ENCODE measurements at regions not wholly inside any gene's neighbourhood (a gene's known extent, or its start where the extent isn't known, plus 50 kb on each side); places are given as distances from the start of the nearest gene placed in this dataset.

- intact Hi-C loops (cut with DNase I; ENCODE audit: low total_unique reads) = no loop called here
- no peaks in the 10 kb centered on the region for H3K36me3 ChIP-seq
- H3K27ac ChIP-seq = no peak overlapping the region
- H3K4me1 ChIP-seq = no peaks in the 10 kb centered on the region
- WGBS, 5 donors = 87 to 94% (median 90%) methylated on average over 9 of the region's 9 CpGs
- H3K9me3 ChIP-seq = peaks cover 0 to 42% (median 17%) of the 10 kb centered on the region in 8 donors
- H3K4me3 ChIP-seq = no peak overlapping the region
- DNase-seq = no peak
- no peak for TF ChIP-seq POLR2A (IDR thresholded peaks at IDR 0.05)
- no peak for TF ChIP-seq POLR2AphosphoS5 (IDR thresholded peaks at IDR 0.05)
- no peak for TF ChIP-seq CTCF (IDR thresholded peaks at IDR 0.05 in 8 of 11, conservative IDR thresholded peaks at IDR 0.05 in 3 of 11)
- H3K27me3 ChIP-seq (replicated peaks in 1 of 7) = no peaks in the 10 kb centered on the region
Measured at GRCh38 chr4:43410636-43411035, 518.1 kb downstream of the GRXCR1 start.

- no peak for DNase-seq
- TF ChIP-seq POLR2A (IDR thresholded peaks at IDR 0.05) (no peak), POLR2AphosphoS5 (IDR thresholded peaks at IDR 0.05) (no peak), CTCF (IDR thresholded peaks at IDR 0.05 in 8 of 11, conservative IDR thresholded peaks at IDR 0.05 in 3 of 11) (no peak)
- H3K27ac ChIP-seq = no peak overlapping the region
- intact Hi-C loops (cut with DNase I; ENCODE audit: low total_unique reads) = no loop called here
- no peak overlapping the region for H3K4me3 ChIP-seq
- H3K4me1 ChIP-seq = no peaks in the 10 kb centered on the region
- H3K27me3 ChIP-seq (replicated peaks in 1 of 7) = no peaks in the 10 kb centered on the region
- H3K36me3 ChIP-seq = no peaks in the 10 kb centered on the region
- peaks cover 0 to 43% (median 19%) of the 10 kb centered on the region in 8 donors for H3K9me3 ChIP-seq
Measured at GRCh38 chr4:43411226-43411625, 518.7 kb downstream of the GRXCR1 start.

GRCh38 chr4:43423276-43423675, 530.8 kb downstream of the GRXCR1 start:
- H3K27ac ChIP-seq = no peak overlapping the region
- TF ChIP-seq POLR2AphosphoS5 (IDR thresholded peaks at IDR 0.05) (no peak), POLR2A (IDR thresholded peaks at IDR 0.05) (no peak), CTCF (IDR thresholded peaks at IDR 0.05 in 8 of 11, conservative IDR thresholded peaks at IDR 0.05 in 3 of 11) (no peak)

GRCh38 chr4:43425206-43425605, 532.7 kb downstream of the GRXCR1 start:
- DNase-seq = no peak
- Histone ChIP-seq H3K27ac (no peak overlapping the region), H3K4me1 (no peaks in the 10 kb centered on the region), H3K36me3 (no peaks in the 10 kb centered on the region), H3K27me3 (replicated peaks in 1 of 7) (no peaks in the 10 kb centered on the region), H3K4me3 (no peak overlapping the region), H3K9me3 (peaks cover 0 to 21% (median 7%) of the 10 kb centered on the region in 8 donors)
- intact Hi-C loops (cut with DNase I; ENCODE audit: low total_unique reads) = no loop called here
- WGBS, 5 donors = 70 to 93% (median 80%) methylated on average over 1 of the region's 1 CpG
- TF ChIP-seq CTCF (IDR thresholded peaks at IDR 0.05 in 8 of 11, conservative IDR thresholded peaks at IDR 0.05 in 3 of 11) (no peak), POLR2A (IDR thresholded peaks at IDR 0.05) (no peak), POLR2AphosphoS5 (IDR thresholded peaks at IDR 0.05) (no peak)

More at GRCh38 chr4:43423276-43423675, 530.8 kb downstream of the GRXCR1 start:
- Histone ChIP-seq H3K36me3 (no peaks in the 10 kb centered on the region), H3K27me3 (replicated peaks in 1 of 7) (no peaks in the 10 kb centered on the region), H3K4me3 (no peak overlapping the region), H3K4me1 (no peaks in the 10 kb centered on the region), H3K9me3 (peaks cover 0 to 34% (median 15%) of the 10 kb centered on the region in 8 donors)
- no peak for DNase-seq
- intact Hi-C loops (cut with DNase I; ENCODE audit: low total_unique reads) = no loop called here
- 77 to 86% (median 85%) methylated on average over 1 of the region's 1 CpG for WGBS, 5 donors
